A549 (cell line): ENCODE measurements at regions not wholly inside any gene's neighbourhood (a gene's known extent, or its start where the extent isn't known, plus 50 kb on each side); places are given as distances from the start of the nearest gene placed in this dataset.

ENCODE experiments used
- ATAC-seq, 2 experiments: fragments of 200-7000 bp in 1 of 2; fragments of >200 bp in 1 of 2; cut with Nextera tagmentation in 1 of 2; cut with Tn5 transposase in 1 of 2; 3 replicates each; pipeline versions ENCODE4 v1.8.0 to v1.9.1; 2018 to 2020; ENCODE audit warnings: mild to moderate bottlenecking in 1 of 2, moderate library complexity in 1 of 2
- CTCF ChIA-PET: fragments of 300-600 bp; sonication (Branson Sonifier 250); formaldehyde crosslinking; extraction: SDS; loops from one replicate; lab custom pipeline; 2021; ENCODE audit warnings: antibody characterized with exemption, inconsistent platforms; lab: Yijun Ruan, JAX
- POLR2A ChIA-PET: fragments of 350-600 bp; formaldehyde crosslinking; extraction: SDS; loops from one replicate; lab custom pipeline; 2021; ENCODE audit warnings: antibody characterized with exemption, inconsistent platforms; lab: Yijun Ruan, JAX
- DNase-seq, 2 experiments: peaks; one replicate each; pipeline versions ENCODE4 v3.0.0 to v3.0.0-alpha.2; 2011 to 2016; ENCODE audit warnings: low read depth in 1 of 2, low spot score in 1 of 2
- FAIRE-seq: peaks from 2 replicates; lab custom pipeline; 2011; peaks lifted over from hg19 to GRCh38; lab: Jason Lieb, UNC
- H3K27ac ChIP-seq, 2 experiments: fragments of >200 bp; sonication (Bioruptor Twin); formaldehyde crosslinking; 3 replicates each; pipeline ENCODE4 v1.5.1; 2016 to 2017
- H3K4me1 ChIP-seq: fragments of >200 bp; sonication (Bioruptor Twin); formaldehyde crosslinking; 3 replicates; pipeline ENCODE4 v1.6.1; 2016
- H3K4me2 ChIP-seq: fragments of >200 bp; sonication (Bioruptor Twin); formaldehyde crosslinking; 3 replicates; pipeline ENCODE4 v1.6.1; 2016
- H3K4me3 ChIP-seq: fragments of >200 bp; sonication (Bioruptor Twin); formaldehyde crosslinking; 3 replicates; pipeline ENCODE4 v1.5.1; 2016
- H3K9me3 ChIP-seq: fragments of >200 bp; sonication (Bioruptor Twin); formaldehyde crosslinking; 3 replicates; pipeline ENCODE4 v1.6.1; 2016
- CBX2 ChIP-seq: fragments of 200-600 bp; sonication (generic); IDR thresholded peaks from 2 replicates; pipeline ENCODE4 v1.6.1; 2016; ENCODE audit warnings: low read depth, mild to moderate bottlenecking, borderline replicate concordance
- CBX8 ChIP-seq: fragments of 200-600 bp; sonication (generic); IDR thresholded peaks from 2 replicates; pipeline ENCODE4 v1.6.1; 2016
- CHD2 ChIP-seq: fragments of 150-350 bp; IDR thresholded peaks from 2 replicates; pipeline ENCODE4 v1.6.1; 2014; ENCODE audit warnings: low read length; ENCODE audit not compliant: partially characterized antibody
- CTCF ChIP-seq: fragments of >200 bp; sonication (Bioruptor Twin); formaldehyde crosslinking; IDR thresholded peaks from 3 replicates; pipeline ENCODE4 v1.5.1; 2016
- ESRRA ChIP-seq: fragments of 150-350 bp; IDR thresholded peaks from 2 replicates; pipeline ENCODE4 v1.6.1; 2014; ENCODE audit warnings: mild to moderate bottlenecking, low read length, borderline replicate concordance
- GATA3 ChIP-seq: IDR thresholded peaks from 2 replicates; pipeline ENCODE4 v1.6.1; 2012; ENCODE audit warnings: borderline replicate concordance
- HDAC2 ChIP-seq: fragments of 200-600 bp; sonication (generic); IDR thresholded peaks from 2 replicates; pipeline ENCODE4 v1.6.1; 2016
- HES2 ChIP-seq: fragments of >200 bp; sonication (Bioruptor Twin); formaldehyde crosslinking; IDR thresholded peaks from 2 replicates; pipeline ENCODE4 v1.6.1; 2016
- HMGXB4 ChIP-seq: fragments of 250-450 bp; sonication (Bioruptor Pico); IDR thresholded peaks from 2 replicates; pipeline ENCODE4 v1.5.0; 2021; ENCODE audit warnings: mild to moderate bottlenecking, moderate library complexity, borderline replicate concordance
- HOXA7 ChIP-seq: fragments of 250-450 bp; sonication (Bioruptor Pico); IDR thresholded peaks from 2 replicates; pipeline ENCODE4 v1.5.0; 2020; ENCODE audit warnings: mild to moderate bottlenecking, moderate library complexity
- HOXB13 ChIP-seq: fragments of 250-450 bp; sonication (Bioruptor Pico); IDR thresholded peaks from 2 replicates; pipeline ENCODE4 v1.5.0; 2020; ENCODE audit warnings: low read depth, mild to moderate bottlenecking, moderate library complexity
- HOXB5 ChIP-seq: fragments of 250-450 bp; sonication (Bioruptor Pico); IDR thresholded peaks from 2 replicates; pipeline ENCODE4 v1.5.0; 2020; ENCODE audit warnings: mild to moderate bottlenecking, moderate library complexity
- KDM5A ChIP-seq: fragments of 200-600 bp; sonication (generic); IDR thresholded peaks from 2 replicates; pipeline ENCODE4 v1.6.1; 2016; ENCODE audit warnings: antibody characterized with exemption, mild to moderate bottlenecking
- MAZ ChIP-seq: fragments of 150-350 bp; IDR thresholded peaks from 2 replicates; pipeline ENCODE4 v1.6.1; 2014; ENCODE audit warnings: antibody characterized with exemption, low read depth, low read length, borderline replicate concordance
- NPAS2 ChIP-seq: fragments of 250-450 bp; sonication (Bioruptor Pico); IDR thresholded peaks from 2 replicates; pipeline ENCODE4 v1.8.0; 2022; ENCODE audit warnings: mild to moderate bottlenecking, moderate library complexity, borderline replicate concordance
- NR3C1 ChIP-seq: fragments of >200 bp; sonication (Bioruptor Twin); formaldehyde crosslinking; IDR thresholded peaks from 3 replicates; pipeline ENCODE4 v1.6.1; 2017
- RAD21 ChIP-seq, 2 experiments: fragments of >200 bp in 1 of 2; sonication (Bioruptor Twin) in 1 of 2; formaldehyde crosslinking in 1 of 2; IDR thresholded peaks in 1 of 2; conservative IDR thresholded peaks in 1 of 2; 2 replicates in 1 of 2; 3 replicates in 1 of 2; pipeline ENCODE4 v1.6.1; 2012 to 2018; ENCODE audit warnings: inconsistent platforms in 1 of 2
- RCOR1 ChIP-seq: fragments of 150-350 bp; IDR thresholded peaks from 2 replicates; pipeline ENCODE4 v1.6.1; 2014; ENCODE audit warnings: antibody characterized with exemption, low read length, low read depth
- SMC3 ChIP-seq: fragments of >200 bp; sonication (Bioruptor Twin); formaldehyde crosslinking; IDR thresholded peaks from 3 replicates; pipeline ENCODE4 v1.6.1; 2018; ENCODE audit warnings: inconsistent platforms
- SREBF2 ChIP-seq: fragments of 450-650 bp; IDR thresholded peaks from 2 replicates; pipeline ENCODE4 v1.6.1; 2014; ENCODE audit warnings: mild to moderate bottlenecking, moderate library complexity
- TFCP2L1 ChIP-seq: fragments of 250-450 bp; sonication (Bioruptor Pico); IDR thresholded peaks from 2 replicates; pipeline ENCODE4 v1.5.0; 2021; ENCODE audit warnings: mild to moderate bottlenecking
- ZC3H11A ChIP-seq: fragments of 450-650 bp; IDR thresholded peaks from 2 replicates; pipeline ENCODE4 v1.6.1; 2014; ENCODE audit warnings: antibody characterized with exemption, mild to moderate bottlenecking
- ZNF302 ChIP-seq: fragments of 250-450 bp; sonication (Bioruptor Pico); IDR thresholded peaks from 2 replicates; pipeline ENCODE4 v1.9.0; 2021; ENCODE audit warnings: inconsistent platforms, mild to moderate bottlenecking, moderate library complexity
- WGBS: methylation state at CpG from one replicate; pipeline ENCODE4 v1.1.6; 2017; ENCODE audit errors: missing lambda C conversion rate; 5-methylcytosine and 5-hydroxymethylcytosine counted together
- small RNA-seq, 6 experiments: library from RNA; depleted of rRNA; stranded (forward); fragments of <200 nt; gene quantifications; one replicate each; pipeline ENCODE3, GENCODE V24; 2012

- TF ChIP-seq GATA3 (no peak), RCOR1 (no peak)
Measured at GRCh38 chr5:174665347-174665746, 59.0 kb upstream of the MSX2 start (continued).

- FAIRE-seq: no peak
- no peak for DNase-seq
Measured at GRCh38 chr5:174667526-174667925, 56.9 kb upstream of the MSX2 start.

GRCh38 chr5:174668349-174668748 is 56.0 kb upstream of the MSX2 start:
- no peak overlapping the region for H3K4me2 ChIP-seq
- WGBS: 56% methylated on average over 5 of the region's 5 CpGs
- TF ChIP-seq ZC3H11A (no peak), HDAC2 (no peak), SMC3 (no peak), MAZ (no peak), NPAS2 (no peak), TFCP2L1 (CRISPR knock-in tag) (no peak)
- FAIRE-seq: no peak
- ChIA-PET CTCF (no interaction called here), POLR2A (no interaction called here)
- H3K9me3 ChIP-seq: peaks cover 7% of the 10 kb centered on the region; the same call in 2 of the 3 replicates
- no peak for ATAC-seq
- no peak overlapping the region for H3K27ac ChIP-seq
- no peak for DNase-seq
- no peaks in the 10 kb centered on the region for H3K4me1 ChIP-seq
- H3K4me3 ChIP-seq: no peak overlapping the region

More at GRCh38 chr5:174667526-174667925, 56.9 kb upstream of the MSX2 start:
- WGBS: 35% methylated on average over 2 of the region's 2 CpGs
- CTCF ChIA-PET: interaction anchor here (0.6 kb wide), 1 partner anchor 1400 kb away, joined by 3 read pairs; no protein-coding TSS in a partner anchor
- no peak overlapping the region for H3K27ac ChIP-seq
- H3K4me3 ChIP-seq: no peak overlapping the region
- TF ChIP-seq SMC3 (no peak), HOXB13 (CRISPR knock-in tag) (no peak), HES2 (no peak), HOXA7 (CRISPR knock-in tag) (no peak), ESRRA (no peak), CBX2 (no peak), SREBF2 (no peak), CHD2 (no peak), CBX8 (no peak), CTCF (no peak), HMGXB4 (no peak), HOXB5 (CRISPR knock-in tag) (no peak), KDM5A (no peak), ZNF302 (no peak), NR3C1 (no peak), RAD21 (conservative IDR thresholded peaks at IDR 0.05 in 1 of 2, IDR thresholded peaks at IDR 0.05 in 1 of 2) (no peak)
- H3K9me3 ChIP-seq: peaks cover 7% of the 10 kb centered on the region; the same call in 2 of the 3 replicates
- POLR2A ChIA-PET: no interaction called here
- H3K4me2 ChIP-seq: no peak overlapping the region
- H3K4me1 ChIP-seq: no peaks in the 10 kb centered on the region
- no peak for ATAC-seq

Small RNA genes lying in the stretch of these regions (small RNA-seq; reads per million reads assigned to genes)
- gene HIGD1AP3 (0 reads per million in 6 experiments), gene SUMO2P6 (0 reads per million in 6 experiments)
